Bronchial epithelial cell (primary cell): ENCODE measurements at regions not wholly inside any gene's neighbourhood (a gene's known extent, or its start where the extent isn't known, plus 50 kb on each side); places are given as distances from the start of the nearest gene placed in this dataset.
A peak's percentile ranks its signal among the peaks of the same experiment; 100 is the strongest.

Source experiments
- DNase-seq: peaks from one replicate; pipeline ENCODE4 v3.0.0-alpha.2; 2010; ENCODE audit warnings: low read depth
- FAIRE-seq: peaks from 2 replicates; lab custom pipeline; 2011; peaks lifted over from hg19 to GRCh38; lab: Jason Lieb, UNC
- H3K27me3 ChIP-seq: 2 replicates; pipeline ENCODE4 v1.5.1; 2011; ENCODE audit warnings: low read length; ENCODE audit not compliant: control insufficient read depth, insufficient read depth
- H3K36me3 ChIP-seq: 2 replicates; pipeline ENCODE4 v1.5.1; 2011; ENCODE audit warnings: low read length; ENCODE audit not compliant: control insufficient read depth, insufficient read depth
- H3K4me3 ChIP-seq: 2 replicates; pipeline ENCODE4 v1.5.1; 2011; ENCODE audit warnings: mild to moderate bottlenecking, low read depth, low read length, control low read depth
- TF ChIP-seq, protein P1 (sequence below): IDR thresholded peaks from 2 replicates; pipeline ENCODE4 v1.5.1; 2011; ENCODE audit warnings: mild to moderate bottlenecking, moderate library complexity, low read length, control low read depth, inconsistent platforms; ENCODE audit not compliant: insufficient read depth, severe bottlenecking

- DNase-seq: no peak
- no peaks in the 10 kb centered on the region for H3K36me3 ChIP-seq
- no peak for FAIRE-seq
- TF ChIP-seq, protein P1, sequence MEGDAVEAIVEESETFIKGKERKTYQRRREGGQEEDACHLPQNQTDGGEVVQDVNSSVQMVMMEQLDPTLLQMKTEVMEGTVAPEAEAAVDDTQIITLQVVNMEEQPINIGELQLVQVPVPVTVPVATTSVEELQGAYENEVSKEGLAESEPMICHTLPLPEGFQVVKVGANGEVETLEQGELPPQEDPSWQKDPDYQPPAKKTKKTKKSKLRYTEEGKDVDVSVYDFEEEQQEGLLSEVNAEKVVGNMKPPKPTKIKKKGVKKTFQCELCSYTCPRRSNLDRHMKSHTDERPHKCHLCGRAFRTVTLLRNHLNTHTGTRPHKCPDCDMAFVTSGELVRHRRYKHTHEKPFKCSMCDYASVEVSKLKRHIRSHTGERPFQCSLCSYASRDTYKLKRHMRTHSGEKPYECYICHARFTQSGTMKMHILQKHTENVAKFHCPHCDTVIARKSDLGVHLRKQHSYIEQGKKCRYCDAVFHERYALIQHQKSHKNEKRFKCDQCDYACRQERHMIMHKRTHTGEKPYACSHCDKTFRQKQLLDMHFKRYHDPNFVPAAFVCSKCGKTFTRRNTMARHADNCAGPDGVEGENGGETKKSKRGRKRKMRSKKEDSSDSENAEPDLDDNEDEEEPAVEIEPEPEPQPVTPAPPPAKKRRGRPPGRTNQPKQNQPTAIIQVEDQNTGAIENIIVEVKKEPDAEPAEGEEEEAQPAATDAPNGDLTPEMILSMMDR: no peak
- peaks cover 2% of the 10 kb centered on the region for H3K27me3 ChIP-seq
- H3K4me3 ChIP-seq: no peak overlapping the region
Measured at GRCh38 chr2:129724021-129724757, 255.3 kb upstream of the RAB6C start.

DNA sequence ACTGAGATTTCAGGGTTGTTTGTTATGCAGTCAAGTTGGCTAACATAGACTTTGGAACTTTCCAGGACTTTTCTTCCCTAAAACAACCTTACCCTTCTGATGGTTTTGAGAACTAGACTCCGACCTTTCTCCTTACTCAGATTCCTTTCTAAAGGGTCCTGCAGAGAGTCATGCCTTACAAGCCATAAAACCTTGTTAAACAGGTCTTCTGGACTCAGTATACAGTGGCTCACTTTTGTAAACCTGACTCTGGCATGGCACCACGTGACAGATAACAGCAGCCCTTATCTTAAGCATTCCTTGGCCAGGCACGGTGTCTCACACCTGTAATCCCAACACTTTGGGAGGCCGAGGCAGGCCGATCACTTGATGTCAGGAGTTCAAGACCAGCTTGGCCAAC is 253.2 kb upstream of the RAB6C start:
- no peaks in the 10 kb centered on the region for H3K36me3 ChIP-seq
- H3K27me3 ChIP-seq: peaks cover 2% of the 10 kb centered on the region
- DNase-seq: no peak
- H3K4me3 ChIP-seq: no peak overlapping the region
- TF ChIP-seq, protein P1: no peak
- no peak for FAIRE-seq

GRCh38 chr2:129727286-129727685 is 252.2 kb upstream of the RAB6C start:
- TF ChIP-seq, protein P1: no peak
- no peak for FAIRE-seq
- DNase-seq: no peak
- peaks cover 2% of the 10 kb centered on the region for H3K27me3 ChIP-seq
- no peaks in the 10 kb centered on the region for H3K36me3 ChIP-seq
- H3K4me3 ChIP-seq: no peak overlapping the region

- TF ChIP-seq, protein P1: no peak
- H3K36me3 ChIP-seq: no peaks in the 10 kb centered on the region
- peaks cover 2% of the 10 kb centered on the region for H3K27me3 ChIP-seq
- DNase-seq: peak; percentile 64
- FAIRE-seq: no peak
- no peak overlapping the region for H3K4me3 ChIP-seq
Measured at GRCh38 chr2:129728035-129728972, 251.2 kb upstream of the RAB6C start.

DNA sequence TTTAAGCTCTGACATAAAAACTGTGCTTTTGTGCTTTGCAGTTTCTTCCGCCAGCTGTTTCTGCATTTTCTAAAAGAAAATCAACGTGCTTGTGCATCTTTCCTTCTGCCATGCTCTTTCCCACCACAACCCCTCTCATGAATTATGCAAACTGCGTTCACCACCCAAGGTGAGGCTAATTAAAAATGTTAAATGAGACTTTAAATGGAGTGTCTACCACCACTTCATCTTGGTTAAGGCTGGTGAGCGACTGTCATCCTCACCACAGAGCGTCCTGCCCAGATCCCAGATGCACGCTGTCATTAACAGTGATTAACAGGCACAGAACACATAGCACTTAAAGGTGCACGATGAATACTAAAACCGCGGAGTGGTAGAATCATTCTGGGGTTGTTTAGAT is 250.5 kb upstream of the RAB6C start:
- FAIRE-seq (no peak), DNase-seq (no peak)
- Histone ChIP-seq H3K27me3 (peaks cover 2% of the 10 kb centered on the region), H3K4me3 (no peak overlapping the region), H3K36me3 (no peaks in the 10 kb centered on the region)
- TF ChIP-seq, protein P1: no peak
